ENCODE measurements at regions not wholly inside any gene's neighbourhood (a gene's known extent, or its start where the extent isn't known, plus 50 kb on each side); places are given as distances from the start of the nearest gene placed in this dataset.
A peak's percentile ranks its signal among the peaks of the same experiment; 100 is the strongest.

DNA sequence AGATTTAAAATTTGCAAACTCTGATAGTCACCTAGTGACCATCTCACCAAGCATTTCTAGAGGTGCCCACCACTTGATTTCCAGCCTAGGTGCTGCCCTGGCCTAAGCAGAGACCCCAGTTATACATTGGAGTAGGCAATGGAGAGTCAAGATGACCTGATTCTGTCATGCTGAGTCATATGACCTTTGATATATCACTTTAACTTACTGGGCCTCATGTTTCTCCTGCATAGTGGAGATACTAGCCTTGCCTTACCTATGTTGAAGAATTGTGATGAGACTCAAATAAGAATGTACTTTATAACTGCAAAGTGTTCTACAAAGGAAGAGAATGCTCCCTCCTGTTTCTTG lies 75.5 kb upstream of the XCR1 start (continued):
- TF ChIP-seq, protein P1, sequence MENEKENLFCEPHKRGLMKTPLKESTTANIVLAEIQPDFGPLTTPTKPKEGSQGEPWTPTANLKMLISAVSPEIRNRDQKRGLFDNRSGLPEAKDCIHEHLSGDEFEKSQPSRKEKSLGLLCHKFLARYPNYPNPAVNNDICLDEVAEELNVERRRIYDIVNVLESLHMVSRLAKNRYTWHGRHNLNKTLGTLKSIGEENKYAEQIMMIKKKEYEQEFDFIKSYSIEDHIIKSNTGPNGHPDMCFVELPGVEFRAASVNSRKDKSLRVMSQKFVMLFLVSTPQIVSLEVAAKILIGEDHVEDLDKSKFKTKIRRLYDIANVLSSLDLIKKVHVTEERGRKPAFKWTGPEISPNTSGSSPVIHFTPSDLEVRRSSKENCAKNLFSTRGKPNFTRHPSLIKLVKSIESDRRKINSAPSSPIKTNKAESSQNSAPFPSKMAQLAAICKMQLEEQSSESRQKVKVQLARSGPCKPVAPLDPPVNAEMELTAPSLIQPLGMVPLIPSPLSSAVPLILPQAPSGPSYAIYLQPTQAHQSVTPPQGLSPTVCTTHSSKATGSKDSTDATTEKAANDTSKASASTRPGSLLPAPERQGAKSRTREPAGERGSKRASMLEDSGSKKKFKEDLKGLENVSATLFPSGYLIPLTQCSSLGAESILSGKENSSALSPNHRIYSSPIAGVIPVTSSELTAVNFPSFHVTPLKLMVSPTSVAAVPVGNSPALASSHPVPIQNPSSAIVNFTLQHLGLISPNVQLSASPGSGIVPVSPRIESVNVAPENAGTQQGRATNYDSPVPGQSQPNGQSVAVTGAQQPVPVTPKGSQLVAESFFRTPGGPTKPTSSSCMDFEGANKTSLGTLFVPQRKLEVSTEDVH (IDR thresholded peaks at IDR 0.05; ENCODE audit: low read depth, partially characterized antibody) = no peak
- TF ChIP-seq, protein P2, sequence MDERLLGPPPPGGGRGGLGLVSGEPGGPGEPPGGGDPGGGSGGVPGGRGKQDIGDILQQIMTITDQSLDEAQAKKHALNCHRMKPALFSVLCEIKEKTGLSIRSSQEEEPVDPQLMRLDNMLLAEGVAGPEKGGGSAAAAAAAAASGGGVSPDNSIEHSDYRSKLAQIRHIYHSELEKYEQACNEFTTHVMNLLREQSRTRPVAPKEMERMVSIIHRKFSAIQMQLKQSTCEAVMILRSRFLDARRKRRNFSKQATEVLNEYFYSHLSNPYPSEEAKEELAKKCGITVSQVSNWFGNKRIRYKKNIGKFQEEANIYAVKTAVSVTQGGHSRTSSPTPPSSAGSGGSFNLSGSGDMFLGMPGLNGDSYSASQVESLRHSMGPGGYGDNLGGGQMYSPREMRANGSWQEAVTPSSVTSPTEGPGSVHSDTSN (CRISPR knock-in tag; IDR thresholded peaks at IDR 0.05; ENCODE audit: low read depth) = no peak
- TF ChIP-seq, protein P2 (tag; conservative IDR thresholded peaks at IDR 0.05; ENCODE audit: low read depth) = peak; percentile 59; the same call in 1 of the 2 replicates
- TF ChIP-seq HCFC1 (IDR thresholded peaks at IDR 0.05; ENCODE audit: low read depth, low read length) = no peak
- TF ChIP-seq ZNF232 (CRISPR knock-in tag; IDR thresholded peaks at IDR 0.05) = no peak
- TF ChIP-seq FOSL1 (tag; conservative IDR thresholded peaks at IDR 0.05) = peak; percentile 77
- TF ChIP-seq, protein P3, sequence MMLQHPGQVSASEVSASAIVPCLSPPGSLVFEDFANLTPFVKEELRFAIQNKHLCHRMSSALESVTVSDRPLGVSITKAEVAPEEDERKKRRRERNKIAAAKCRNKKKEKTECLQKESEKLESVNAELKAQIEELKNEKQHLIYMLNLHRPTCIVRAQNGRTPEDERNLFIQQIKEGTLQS (IDR thresholded peaks at IDR 0.05) = peak; percentile 25; the same call in 1 of the 2 replicates
- TF ChIP-seq, protein P3 (CRISPR knock-in tag; conservative IDR thresholded peaks at IDR 0.05) = no peak
- TF ChIP-seq, protein P4, sequence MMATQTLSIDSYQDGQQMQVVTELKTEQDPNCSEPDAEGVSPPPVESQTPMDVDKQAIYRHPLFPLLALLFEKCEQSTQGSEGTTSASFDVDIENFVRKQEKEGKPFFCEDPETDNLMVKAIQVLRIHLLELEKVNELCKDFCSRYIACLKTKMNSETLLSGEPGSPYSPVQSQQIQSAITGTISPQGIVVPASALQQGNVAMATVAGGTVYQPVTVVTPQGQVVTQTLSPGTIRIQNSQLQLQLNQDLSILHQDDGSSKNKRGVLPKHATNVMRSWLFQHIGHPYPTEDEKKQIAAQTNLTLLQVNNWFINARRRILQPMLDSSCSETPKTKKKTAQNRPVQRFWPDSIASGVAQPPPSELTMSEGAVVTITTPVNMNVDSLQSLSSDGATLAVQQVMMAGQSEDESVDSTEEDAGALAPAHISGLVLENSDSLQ (IDR thresholded peaks at IDR 0.05) = peak; percentile 66
- TF ChIP-seq, protein P5, sequence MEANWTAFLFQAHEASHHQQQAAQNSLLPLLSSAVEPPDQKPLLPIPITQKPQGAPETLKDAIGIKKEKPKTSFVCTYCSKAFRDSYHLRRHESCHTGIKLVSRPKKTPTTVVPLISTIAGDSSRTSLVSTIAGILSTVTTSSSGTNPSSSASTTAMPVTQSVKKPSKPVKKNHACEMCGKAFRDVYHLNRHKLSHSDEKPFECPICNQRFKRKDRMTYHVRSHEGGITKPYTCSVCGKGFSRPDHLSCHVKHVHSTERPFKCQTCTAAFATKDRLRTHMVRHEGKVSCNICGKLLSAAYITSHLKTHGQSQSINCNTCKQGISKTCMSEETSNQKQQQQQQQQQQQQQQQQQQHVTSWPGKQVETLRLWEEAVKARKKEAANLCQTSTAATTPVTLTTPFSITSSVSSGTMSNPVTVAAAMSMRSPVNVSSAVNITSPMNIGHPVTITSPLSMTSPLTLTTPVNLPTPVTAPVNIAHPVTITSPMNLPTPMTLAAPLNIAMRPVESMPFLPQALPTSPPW (CRISPR knock-in tag; IDR thresholded peaks at IDR 0.05) = no peak
- TF ChIP-seq C11orf30 (IDR thresholded peaks at IDR 0.05; ENCODE audit: low read depth) = peak; percentile 42
